Breast epithelium (tissue), 3 donors: ENCODE measurements at regions not wholly inside any gene's neighbourhood (a gene's known extent, or its start where the extent isn't known, plus 50 kb on each side); places are given as distances from the start of the nearest gene placed in this dataset.

Experiments
- CTCF ChIP-seq, 3 donors: fragments of 450-650 bp; IDR thresholded peaks; one replicate each; pipeline ENCODE4 v1.5.1; 2016 to 2017; ENCODE audit warnings: antibody characterized with exemption in 3 of 3, mild to moderate bottlenecking in 3 of 3, moderate library complexity in 3 of 3
- POLR2A ChIP-seq: fragments of 450-650 bp; IDR thresholded peaks from one replicate; pipeline ENCODE4 v1.6.1; 2016; ENCODE audit warnings: antibody characterized with exemption, mild to moderate bottlenecking, moderate library complexity

- TF ChIP-seq POLR2A: no peak
- no peak for TF ChIP-seq CTCF (IDR thresholded peaks at IDR 0.05)
These were observed 190.2 kb downstream of the ERCC6L2 start for GRCh38 chr9:96065482-96066251.
